ENCODE measurements at regions not wholly inside any gene's neighbourhood (a gene's known extent, or its start where the extent isn't known, plus 50 kb on each side); places are given as distances from the start of the nearest gene placed in this dataset.
A peak's percentile ranks its signal among the peaks of the same experiment; 100 is the strongest.

DNA sequence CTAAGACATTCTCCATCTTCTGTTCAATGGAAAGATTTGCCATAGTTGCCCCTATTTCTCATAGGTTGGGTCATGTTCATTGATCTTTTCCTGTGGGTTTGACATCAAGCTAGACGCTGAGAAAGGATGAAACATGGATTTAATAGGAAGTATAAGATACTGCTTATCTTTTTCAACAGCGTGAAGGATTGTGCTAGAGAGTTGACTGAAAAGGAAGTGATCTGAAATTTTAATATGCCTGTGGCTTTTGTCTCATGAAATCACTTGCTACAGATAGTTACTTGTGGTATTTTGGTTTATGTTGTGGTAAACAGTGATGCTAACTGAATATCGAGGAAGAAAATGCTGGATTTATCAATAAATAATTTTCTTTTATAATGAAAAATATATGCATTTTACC lies 442.9 kb downstream of the EDEM1 start:
- H3K4me3 ChIP-seq (ENCODE audit: low read depth, low read length) = no peak overlapping the region
- TF ChIP-seq, protein P1, sequence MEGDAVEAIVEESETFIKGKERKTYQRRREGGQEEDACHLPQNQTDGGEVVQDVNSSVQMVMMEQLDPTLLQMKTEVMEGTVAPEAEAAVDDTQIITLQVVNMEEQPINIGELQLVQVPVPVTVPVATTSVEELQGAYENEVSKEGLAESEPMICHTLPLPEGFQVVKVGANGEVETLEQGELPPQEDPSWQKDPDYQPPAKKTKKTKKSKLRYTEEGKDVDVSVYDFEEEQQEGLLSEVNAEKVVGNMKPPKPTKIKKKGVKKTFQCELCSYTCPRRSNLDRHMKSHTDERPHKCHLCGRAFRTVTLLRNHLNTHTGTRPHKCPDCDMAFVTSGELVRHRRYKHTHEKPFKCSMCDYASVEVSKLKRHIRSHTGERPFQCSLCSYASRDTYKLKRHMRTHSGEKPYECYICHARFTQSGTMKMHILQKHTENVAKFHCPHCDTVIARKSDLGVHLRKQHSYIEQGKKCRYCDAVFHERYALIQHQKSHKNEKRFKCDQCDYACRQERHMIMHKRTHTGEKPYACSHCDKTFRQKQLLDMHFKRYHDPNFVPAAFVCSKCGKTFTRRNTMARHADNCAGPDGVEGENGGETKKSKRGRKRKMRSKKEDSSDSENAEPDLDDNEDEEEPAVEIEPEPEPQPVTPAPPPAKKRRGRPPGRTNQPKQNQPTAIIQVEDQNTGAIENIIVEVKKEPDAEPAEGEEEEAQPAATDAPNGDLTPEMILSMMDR (IDR thresholded peaks at IDR 0.05; ENCODE audit: control insufficient read depth, extremely low read depth, insufficient read depth) = no peak
- DNase-seq (ENCODE audit: low read depth) = no peak

DNA sequence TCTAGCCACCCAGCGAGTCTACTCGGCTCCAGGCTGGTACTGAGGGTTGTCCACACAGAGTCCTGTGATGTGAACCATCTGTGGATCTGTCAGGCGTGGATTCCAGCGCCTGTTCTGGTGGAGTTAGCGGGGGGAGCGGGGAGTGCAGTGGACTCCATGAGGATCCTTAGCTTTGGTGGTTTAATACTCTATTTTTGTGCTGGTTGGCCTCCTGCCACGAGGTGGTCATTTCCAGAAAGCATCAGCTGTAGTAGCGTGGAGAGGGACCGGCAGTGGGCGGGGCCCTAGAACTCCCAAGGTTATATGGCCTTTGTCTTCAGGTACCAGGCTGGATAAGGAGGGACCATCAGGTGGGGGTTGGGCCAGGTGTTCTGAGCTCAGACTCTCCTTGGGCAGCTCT lies 446.5 kb downstream of the EDEM1 start:
- DNase-seq (ENCODE audit: low read depth) = no peak
- TF ChIP-seq, protein P1 (IDR thresholded peaks at IDR 0.05; ENCODE audit: control insufficient read depth, extremely low read depth, insufficient read depth) = no peak
- H3K4me3 ChIP-seq (ENCODE audit: low read depth, low read length) = no peak overlapping the region

DNA sequence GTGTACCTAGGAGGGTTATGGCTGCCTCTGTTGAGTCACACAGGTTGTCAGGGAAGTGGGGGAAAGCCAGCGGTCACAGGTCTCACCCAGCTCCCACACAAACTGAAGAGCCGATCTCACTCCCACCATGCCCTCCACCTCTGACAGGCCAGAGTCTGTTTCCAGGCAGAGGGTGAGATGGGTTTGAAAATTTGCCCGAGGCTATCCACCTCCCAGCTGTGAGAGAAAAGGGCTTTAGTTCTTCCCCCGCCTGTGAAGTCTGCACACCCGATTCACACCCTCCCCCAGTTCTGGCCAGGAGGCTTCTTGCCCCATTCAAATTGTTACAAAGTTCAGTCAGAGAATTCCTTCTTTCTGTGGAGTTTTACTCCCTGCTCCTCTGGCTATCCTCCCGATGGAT lies 446.9 kb downstream of the EDEM1 start:
- DNase-seq (ENCODE audit: low read depth) = no peak
- H3K4me3 ChIP-seq (ENCODE audit: low read depth, low read length) = no peak overlapping the region
- TF ChIP-seq, protein P1 (IDR thresholded peaks at IDR 0.05; ENCODE audit: control insufficient read depth, extremely low read depth, insufficient read depth) = no peak

DNA sequence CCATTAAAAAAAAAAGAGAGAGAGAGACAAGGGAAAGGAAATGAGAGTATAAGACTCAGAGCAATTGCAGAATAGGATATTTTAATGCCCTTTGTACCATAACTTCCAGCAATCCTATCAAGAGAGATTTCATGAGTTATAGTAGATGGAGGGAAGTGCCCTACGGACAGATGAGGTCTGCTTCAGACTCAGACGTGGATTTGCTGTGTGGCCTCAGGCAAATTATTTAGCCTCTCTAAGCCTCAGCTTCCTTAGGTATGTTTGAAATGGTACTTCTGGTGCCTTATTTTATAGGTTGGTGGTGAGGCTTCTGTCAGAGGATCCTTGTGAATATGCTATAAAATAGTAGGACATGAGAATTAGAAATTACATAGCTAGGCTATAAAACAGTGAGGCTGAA lies 448.2 kb downstream of the EDEM1 start:
- no peak overlapping the region for H3K4me3 ChIP-seq (ENCODE audit: low read depth, low read length)
- no peak for DNase-seq (ENCODE audit: low read depth)
- TF ChIP-seq, protein P1 (IDR thresholded peaks at IDR 0.05; ENCODE audit: control insufficient read depth, extremely low read depth, insufficient read depth) = no peak

DNA sequence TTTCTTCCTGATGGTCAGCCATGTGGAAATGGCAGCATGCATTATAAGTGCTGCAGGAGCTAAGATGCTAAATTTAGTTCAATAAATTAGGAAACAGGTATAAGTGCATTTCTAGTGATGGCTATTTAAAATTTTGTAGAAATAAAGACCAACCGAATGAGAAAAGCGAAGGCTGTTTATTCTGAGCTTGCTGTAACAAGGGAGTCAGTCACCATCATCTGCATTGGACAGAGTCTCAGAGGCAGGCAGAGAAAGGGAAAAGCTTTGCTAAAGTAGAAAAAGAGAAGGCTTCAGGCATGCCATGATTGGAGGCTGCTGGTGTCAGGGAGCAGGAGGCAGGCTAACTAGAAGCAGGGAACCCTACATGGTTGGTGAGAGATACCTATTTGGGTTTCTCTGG lies 451.0 kb downstream of the EDEM1 start:
- no peak for DNase-seq (ENCODE audit: low read depth)
- TF ChIP-seq, protein P1 (IDR thresholded peaks at IDR 0.05; ENCODE audit: control insufficient read depth, extremely low read depth, insufficient read depth) = no peak
- no peak overlapping the region for H3K4me3 ChIP-seq (ENCODE audit: low read depth, low read length)

DNA sequence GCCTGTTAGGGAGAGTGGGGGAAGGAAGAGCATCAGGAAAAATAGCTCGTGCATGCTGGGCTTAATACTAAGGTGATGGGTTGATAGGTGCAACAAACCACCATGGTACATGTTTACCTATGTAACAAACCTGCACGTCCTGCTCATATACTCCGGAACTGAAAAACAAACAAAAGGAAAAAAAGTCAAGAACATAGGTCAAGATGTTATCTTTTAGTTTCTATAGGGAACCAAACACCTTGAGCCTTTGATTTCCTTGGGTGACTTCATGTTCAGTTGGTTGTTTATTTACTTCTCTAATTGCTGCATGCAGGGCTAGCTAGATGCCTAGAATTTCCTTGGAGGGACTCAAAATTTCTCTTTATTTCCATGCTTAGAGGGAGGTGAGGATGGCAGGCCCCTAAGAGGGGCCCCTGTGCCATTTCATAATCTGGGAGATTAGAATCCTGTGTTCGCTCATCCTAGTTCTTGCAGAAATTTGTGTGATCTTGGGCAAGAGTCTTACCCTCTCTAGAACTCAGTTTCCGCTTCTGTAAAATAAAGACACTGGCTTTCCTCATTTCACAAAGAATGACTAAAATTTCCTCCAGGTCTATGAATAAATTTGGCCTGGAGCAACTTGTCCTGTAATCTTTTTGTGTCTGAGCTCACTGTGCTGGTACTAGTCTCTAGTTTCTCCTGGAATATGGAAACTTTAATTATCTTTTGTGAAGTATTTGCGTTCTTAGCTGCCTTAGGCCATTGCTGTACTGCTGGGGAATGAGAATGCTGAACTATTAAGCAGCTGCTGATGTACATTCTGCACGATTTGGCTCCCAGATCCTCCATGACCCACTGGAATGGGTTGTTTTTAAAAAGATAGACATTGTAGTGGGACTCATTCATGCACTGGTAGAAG lies 457.5 kb downstream of the EDEM1 start:
- no peak overlapping the region for H3K4me3 ChIP-seq (ENCODE audit: low read depth, low read length)
- peak; percentile 70 for DNase-seq (ENCODE audit: low read depth)
- TF ChIP-seq, protein P1 (IDR thresholded peaks at IDR 0.05; ENCODE audit: control insufficient read depth, extremely low read depth, insufficient read depth) = no peak
